ENCODE measurements at regions not wholly inside any gene's neighbourhood (a gene's known extent, or its start where the extent isn't known, plus 50 kb on each side); places are given as distances from the start of the nearest gene placed in this dataset.

DNA sequence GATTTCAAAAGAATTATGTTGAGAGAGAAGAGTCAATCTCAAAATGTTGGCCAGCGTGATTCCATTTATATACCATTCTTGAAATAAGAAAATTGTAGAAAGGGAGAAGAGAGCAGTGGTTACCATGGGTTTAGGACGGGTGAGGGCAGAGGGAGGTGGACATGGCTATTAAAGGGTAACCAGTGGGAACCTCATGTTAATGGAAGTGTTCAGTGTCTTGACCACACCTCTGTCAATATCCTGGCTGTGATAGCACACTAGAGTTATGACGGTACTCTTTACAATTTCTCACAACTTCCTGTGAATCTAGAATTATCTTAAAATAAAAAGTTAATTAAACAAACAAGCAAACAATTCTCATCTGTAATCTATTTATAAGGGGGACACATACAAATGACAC, 821.2 kb downstream of the VRK1 start:
- TF ChIP-seq POLR2AphosphoS5 (IDR thresholded peaks at IDR 0.05) (no peak), CTCF (IDR thresholded peaks at IDR 0.05) (no peak), POLR2A (IDR thresholded peaks at IDR 0.05) (no peak), EP300 (IDR thresholded peaks at IDR 0.05) (no peak)

All from suprapubic skin (tissue), 4 donors.